Globus pallidus (tissue), 1 donor: ENCODE measurements at regions not wholly inside any gene's neighbourhood (a gene's known extent, or its start where the extent isn't known, plus 50 kb on each side); places are given as distances from the start of the nearest gene placed in this dataset.
"Not testable (repeated sequence)": the region's sequence is repeated elsewhere in the genome, so short reads cannot be mapped to it uniquely, and the experiment has no call there.

Experiments used
- DNase-seq: peaks from one replicate; pipeline ENCODE4 v3.0.0-alpha.2; 2015; ENCODE audit warnings: low spot score

DNA sequence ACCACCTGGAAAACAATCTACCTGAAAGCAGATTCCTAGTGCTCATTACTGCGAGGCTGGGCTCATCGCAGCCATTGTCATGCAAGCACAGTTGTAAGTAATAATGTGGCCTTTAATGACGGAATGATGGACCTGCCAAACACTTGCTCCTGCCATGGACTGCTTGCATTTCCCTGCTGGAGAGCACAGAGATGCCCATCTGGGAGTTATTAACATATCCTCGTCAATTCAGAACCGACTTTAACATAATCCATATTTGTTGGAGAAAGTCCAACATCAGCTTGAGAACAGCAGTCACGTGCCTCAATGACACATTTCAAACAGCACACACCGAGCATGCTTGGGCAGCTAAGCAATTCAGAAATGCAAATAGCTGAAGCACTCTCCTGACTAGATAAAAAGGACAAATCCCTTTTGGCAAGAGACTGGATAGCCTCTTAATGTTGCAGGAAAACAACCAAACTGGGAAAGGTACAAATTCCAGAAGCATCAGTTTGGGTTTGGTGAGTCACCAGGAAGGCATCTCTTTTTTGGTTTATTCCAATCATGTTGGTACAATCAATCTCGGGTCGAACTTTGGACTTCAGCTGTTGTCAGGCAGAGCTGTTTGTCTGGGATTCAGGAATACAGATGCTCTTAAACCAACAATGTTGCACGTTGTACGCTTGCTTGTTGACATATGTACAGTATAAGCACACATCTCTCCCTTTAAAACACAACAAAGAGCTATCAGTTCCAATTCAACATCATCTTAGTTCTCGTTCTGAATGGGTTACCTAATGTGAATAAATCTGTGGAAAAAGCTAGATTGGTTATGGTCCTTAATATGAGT lies 395.8 kb downstream of the LNPK start:
- DNase-seq = no peak

DNA sequence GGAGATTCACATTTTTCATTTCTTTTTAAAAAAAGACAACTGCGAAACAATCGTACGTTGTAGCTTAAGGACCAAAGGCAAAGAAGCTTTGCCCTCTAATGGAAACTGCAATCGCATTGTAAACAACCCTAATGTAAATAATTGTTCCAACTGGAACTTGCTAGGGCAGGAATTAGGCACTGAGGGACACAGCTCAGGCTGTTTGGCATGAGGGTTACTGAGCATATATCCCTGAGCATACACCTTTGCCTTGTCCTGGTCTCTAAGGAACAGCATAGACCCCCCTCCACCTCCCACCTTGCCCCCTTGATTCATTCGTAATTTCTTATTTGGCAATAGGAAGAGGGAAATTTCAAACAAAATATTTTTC lies 396.4 kb downstream of the LNPK start:
- DNase-seq = no peak

DNA sequence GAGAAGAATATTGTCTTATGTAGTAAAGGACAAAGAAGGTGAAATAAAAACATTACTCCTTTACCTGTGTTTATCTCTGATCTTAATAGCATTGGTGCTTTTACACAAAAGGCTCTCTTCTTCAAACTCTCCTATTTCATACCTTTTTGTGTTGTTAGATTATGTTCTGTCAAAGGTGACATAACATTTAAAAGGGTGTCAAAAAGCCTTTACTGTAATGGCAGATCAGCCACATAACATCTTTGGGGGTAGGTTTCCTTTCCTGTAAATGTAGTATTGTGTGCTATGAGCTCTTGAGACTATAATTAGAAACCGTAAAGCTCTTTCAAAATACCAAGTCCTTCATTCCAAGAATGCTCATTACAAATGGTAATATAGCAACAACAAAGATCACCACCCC lies 400.1 kb downstream of the LNPK start:
- no peak for DNase-seq

DNA sequence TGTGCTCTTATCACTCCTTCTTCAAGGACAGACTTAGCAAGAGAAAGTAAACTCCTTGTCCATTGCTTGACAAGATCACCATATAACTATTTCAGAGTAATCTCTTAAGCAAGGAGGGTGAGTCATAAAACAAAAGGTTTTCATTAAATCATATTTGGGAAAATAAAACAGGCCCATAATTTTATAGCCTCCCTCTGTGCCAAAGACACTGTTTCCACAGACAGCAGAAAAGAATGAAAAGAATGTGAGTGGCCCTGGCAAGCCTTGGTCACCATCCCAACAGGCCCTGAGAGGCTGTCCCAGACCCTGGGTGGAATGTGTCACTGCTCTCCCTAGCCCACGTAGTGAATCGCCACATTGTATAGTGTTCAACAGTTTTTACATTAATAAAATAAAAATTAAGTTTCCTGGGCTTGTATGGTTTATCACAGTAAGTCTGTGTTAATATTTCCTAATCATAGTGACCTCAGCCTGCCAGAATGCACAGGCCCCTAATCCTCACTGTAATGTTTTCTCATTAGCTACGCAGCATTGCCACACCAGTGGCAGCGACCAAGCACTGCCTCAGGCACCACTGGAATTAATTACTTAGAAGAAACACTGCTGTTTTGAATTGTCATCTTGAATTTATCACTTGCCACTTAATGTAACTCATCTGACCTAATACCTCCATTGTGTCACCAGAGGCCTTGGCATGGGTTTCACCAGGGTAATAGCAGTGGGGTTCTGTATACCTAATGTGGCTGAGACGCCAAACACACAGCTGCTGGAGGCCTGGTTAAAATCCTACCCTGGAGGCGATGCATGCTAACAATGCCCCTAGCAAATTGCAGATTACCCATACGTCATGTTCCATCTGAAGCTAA lies 401.9 kb downstream of the LNPK start:
- DNase-seq = no peak

DNA sequence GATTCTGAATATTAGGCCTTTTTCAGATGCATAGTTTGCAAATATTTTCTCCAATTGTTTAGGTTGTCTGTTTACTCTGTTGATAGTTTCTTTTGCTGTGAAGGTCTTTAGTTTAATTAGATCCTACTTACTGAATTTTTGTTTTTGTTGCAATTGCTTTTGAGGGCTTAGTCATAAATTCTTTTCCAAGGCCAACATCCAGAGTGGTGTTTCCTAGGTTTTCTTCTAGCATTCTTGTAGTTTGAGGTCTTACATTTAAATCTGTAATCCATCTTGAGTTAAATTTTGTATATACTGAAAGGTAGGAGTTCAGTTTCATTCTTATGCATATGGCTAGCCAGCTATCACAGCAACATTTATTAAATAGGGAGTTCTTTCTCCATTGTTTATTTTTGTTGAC lies 404.8 kb downstream of the LNPK start:
- DNase-seq = no peak

DNA sequence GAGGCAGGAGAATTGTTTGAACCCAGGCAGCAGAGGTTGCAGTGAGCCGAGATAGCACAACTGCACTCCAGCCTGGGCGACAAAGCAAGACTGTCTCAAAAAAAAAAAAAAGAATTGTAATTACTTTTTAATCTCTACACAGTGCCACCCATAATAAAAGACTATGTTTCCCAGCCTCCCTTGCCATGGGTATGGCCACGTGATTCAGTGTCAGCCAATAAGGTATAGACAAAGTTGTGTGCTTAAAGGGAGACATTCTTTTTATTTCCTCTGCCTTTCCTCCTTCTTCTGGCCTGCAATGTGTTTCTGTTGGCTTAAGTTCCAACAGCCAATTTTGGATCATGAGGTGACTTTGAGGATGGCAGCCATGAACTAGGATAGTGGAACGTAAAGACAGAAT lies 406.9 kb downstream of the LNPK start:
- no peak for DNase-seq

DNA sequence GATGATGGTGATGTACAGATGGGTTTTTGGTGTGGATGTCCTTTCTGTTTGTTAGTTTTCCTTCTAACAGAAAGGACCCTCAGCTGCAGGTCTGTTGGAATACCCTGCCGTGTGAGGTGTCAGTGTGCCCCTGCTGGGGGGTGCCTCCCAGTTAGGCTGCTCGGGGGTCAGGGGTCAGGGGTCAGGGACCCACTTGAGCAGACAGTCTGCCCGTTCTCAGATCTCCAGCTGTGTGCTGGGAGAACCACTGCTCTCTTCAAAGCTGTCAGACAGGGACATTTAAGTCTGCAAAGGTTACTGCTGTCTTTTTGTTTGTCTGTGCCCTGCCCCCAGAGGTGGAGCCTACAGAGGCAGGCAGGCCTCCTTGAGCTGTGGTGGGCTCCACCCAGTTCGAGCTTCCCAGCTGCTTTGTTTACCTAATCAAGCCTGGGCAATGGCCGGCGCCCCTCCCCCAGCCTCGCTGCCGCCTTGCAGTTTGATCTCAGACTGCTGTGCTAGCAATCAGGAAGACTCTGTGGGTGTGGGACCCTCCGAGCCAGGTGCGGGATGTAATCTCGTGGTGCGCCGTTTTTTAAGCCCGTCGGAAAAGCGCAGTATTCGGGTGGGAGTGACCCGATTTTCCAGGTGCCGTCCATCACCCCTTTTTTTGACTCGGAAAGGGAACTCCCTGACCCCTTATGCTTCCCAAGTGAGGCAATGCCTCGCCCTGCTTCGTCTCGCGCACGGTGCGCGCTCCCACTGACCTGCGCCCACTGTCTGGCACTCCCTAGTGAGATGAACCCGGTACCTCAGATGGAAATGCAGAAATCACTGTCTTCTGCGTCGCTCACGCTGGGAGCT lies 408.2 kb downstream of the LNPK start:
- DNase-seq = not testable (repeated sequence)

DNA sequence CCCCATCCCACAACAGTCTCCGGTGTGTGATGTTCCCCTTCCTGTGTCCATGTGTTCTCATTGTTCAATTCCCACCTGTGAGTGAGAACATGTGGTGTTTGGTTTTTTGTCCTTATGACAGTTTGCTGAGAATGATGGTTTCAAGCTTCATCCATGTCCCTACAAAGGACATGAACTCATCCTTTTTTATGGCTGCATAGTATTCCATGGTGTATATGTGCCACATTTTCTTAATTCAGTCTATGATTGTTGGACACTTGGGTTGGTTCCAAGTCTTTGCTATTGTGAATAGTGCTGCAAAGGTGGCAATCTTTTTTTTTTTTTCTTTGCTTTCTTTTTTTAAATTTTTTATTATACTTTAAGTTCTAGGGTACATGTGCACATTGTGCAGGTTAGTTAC lies 406.7 kb upstream of the ATP5MC3 start:
- DNase-seq = not testable (repeated sequence)

DNA sequence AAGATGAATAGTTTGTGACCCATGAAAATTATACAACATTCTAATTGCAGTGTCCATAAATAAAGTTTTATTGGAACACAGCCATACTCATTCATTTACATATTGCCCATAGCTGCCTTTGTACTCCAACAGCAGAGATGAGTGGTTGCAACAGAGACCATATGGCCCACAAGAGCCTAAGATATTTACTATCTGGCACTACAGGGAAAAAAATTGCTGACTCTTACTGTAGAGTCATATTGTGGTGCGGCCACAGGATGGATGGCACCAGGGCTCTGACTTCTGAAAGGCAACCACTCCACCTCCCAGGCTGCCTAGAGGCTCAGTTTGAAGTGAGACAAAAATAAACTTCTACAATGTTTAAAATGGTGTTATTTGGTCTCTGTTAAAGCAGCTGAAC lies 404.0 kb upstream of the ATP5MC3 start:
- DNase-seq = no peak

DNA sequence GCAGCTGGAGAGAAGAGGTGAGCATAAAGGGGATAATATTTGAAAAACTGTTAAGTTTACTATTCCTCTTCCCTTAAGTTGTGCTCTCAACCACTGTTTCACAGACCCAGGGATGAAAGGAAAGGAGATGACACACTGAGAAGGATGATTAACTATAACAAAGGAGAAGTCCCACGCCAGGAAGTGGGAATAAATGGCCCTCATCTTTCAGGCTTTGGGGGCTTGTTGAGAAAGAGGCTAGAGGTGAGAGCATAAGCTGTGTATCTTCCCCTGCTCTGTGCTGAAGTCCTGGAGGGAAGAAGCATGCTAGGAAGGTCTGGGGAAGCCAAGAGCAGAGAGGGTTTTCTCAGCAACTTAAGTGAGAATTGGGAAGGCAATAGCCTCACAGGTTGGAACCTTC lies 399.1 kb upstream of the ATP5MC3 start:
- DNase-seq = no peak

DNA sequence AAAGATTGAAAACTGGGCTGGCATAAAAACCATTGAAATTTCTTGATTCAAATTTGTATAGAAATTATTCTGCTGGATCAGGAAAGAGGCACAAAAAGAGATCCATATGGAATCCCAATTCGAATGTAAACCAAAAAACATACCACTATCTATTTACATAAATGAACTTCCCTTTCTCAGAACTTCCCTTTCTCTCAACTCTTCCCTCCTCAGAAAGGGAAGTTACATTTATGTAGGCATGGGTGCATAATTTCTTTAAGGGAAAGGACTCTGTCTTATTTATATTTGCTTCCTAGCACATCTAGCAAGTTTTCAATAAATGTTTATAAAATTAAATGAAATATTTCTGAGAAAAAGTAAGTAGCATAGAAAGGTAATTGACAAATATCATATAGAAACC lies 398.1 kb upstream of the ATP5MC3 start:
- no peak for DNase-seq

DNA sequence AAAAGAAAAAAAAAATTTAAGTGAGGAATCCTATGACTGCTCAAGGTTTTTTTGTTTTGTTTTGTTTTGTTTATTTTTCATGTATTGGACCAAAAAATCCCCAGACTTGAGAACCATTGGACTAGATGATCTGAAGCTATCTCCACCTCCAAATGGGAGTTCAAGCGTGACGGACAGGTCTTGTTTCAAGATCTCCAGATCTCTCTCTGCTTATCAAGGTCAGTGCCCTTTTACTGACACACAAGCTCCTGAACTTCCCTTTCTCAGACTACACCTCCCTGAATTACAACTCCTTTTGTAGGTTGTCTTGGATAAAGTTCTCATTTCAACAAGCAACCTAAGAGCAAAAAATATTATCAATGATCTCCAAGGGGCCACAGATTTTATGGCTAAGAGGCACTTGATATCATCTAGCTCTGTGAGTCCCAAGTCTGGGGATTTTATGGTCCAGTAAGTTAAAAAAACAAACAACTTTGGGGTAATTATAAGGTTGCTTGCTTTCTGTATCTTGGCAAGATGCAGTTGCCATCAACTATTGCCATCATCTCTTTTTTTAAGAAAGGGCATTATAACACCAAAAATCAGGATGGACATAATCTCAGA lies 396.0 kb upstream of the ATP5MC3 start:
- no peak for DNase-seq

DNA sequence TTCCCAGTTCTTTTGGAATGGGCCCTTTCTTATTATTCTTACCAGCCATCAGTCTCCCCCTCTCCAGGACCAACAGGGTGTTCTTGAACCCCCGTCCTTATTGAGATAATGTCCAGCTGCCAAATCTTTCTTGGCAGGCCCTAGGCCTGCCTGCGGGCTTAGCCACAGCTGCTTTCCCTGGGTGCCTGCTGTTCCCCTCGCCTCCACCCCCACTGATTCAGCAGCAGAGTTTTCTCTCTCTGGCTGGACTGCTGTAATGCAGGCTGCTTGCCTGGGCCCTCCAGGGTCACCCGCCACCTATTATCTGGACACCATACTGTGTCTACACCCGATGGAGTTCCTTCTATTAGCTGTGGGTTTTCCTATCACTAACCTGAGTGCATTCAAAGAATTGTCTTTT lies 395.4 kb upstream of the ATP5MC3 start:
- no peak for DNase-seq

DNA sequence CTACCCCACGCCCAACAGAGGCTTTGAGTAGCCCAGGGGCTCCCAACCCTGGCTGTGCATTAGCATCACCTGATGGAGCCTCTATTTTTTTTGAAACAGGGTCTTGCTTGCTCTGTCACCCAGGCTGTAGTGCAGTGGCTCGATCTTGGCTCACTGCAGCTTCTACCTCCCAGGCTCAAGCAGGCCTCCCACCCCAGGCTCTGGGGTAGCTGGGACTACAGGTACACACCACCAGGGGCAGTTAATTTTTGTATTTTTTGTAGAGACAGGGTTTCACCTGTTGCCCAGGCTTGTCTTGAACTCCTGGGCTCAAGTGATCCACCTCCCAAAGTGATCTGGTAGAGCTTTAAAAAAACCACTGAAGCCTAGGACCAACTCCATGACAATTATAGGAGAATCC lies 394.8 kb upstream of the ATP5MC3 start:
- no peak for DNase-seq

DNA sequence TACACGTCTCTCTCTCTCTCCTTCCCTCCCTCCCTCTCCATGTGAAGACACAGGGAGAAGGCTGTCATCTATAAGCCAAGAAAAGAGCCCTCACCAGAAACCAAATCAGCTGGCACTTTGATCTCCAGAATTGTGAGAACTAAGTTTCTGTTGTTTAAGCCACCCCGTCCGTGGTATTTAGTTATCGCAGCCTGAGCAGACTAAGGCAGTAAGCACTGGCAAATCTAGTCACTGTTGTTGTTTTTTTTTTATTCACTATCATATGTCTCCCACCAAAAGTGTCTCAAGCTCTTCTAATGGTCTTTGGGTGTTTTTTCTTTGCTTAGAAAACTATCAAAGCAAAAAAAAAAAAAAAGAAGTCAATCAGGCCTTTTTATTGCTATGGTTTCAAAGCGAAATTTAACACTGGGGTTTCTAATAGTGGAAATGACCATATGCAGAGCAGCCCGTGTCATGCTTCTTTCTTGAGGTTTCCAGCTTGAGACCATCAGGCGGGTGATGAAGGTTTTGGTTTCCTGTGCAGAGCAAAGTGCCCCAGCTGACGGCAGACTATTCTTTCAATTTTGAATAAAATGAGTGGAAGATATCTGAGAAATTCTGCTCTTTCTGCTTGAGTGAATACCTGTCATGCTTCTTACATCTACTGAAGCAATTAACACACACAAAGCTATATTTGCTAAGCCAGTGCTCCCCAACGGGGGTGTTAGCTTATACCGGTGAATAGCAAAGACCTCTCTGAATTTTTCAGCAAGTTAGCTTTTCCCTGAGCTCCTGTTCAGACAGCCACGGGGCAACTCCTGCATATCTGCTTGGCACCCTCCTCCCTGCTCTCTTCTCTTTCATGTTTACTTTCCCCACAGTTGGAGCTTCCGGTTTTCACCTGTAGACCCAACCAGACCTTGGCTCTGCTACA lies 394.1 kb upstream of the ATP5MC3 start:
- no peak for DNase-seq

DNA sequence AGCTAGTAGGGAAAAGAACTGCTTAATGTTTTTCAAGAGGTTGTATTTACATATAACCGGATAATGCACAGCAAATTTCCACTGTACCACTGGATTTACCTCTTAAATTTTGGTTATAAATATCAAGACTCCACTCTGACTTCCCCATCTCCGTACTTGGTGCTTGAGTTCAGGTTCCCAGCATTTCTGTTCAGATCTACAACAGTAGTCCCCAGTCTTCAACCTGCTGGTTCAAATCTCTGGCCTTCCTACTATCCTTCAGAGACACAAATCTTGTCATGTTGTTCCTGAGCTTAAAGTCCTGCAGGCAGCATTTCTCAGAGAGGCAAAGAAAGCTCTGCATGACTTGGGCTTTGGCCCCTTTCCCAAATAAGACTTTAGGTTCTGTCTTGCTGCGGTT lies 392.6 kb upstream of the ATP5MC3 start:
- DNase-seq = no peak

DNA sequence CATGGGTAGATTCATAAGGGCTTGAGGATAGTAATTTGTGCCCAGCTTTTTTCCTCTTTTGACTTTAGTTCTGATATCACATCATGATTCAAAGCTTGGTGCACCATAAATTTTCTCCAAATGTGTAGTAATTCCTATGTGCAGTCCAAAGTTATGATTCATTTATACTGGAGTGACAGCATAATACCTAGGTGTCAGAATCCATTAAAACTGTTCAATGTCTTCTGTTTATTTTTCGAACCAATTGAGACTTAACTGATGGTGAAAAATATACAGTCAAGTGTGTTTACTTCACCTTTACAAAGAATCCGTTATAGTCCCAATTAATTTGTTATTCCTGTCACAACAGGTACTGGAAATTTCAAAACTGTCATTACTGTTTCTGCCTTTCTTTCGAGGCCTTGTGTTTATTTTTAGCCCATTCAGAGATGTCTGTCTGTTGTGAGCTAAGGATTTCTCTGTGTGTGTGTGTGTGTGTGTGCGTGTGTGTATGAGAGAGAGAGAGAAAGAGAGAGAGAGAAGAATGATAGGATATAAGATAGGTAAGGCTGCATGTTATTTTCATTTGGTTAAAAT lies 389.7 kb upstream of the ATP5MC3 start:
- DNase-seq = no peak

DNA sequence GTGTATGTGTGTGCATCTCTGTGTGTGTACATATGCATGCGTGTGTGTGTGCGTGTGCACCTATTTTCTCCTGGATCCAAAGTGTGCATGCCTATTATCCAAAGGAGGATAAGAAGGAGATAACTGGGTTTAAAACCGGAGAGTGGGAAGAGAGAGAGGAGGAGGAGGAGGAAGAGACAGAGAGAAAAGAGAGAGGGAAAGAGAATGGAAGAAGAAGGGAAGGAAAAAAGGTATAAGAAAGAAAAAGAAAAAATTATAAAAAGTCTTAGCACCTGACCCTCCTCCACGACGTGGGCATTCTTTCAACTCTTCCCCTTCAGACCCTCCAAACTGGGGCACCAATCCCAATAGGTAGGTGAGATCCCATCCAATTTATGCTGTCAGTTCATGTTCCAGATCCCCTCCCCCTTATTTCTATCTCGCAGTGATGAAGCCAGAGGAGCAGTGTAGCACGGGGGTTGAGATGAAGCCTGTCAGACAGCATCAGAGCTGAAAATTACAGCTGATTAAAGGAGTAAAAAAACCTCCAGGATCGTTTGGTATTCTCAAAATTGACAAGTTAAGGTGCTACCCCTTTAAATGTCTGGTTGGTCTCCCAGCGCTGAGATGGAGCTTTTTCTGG lies 386.7 kb upstream of the ATP5MC3 start:
- DNase-seq = no peak

DNA sequence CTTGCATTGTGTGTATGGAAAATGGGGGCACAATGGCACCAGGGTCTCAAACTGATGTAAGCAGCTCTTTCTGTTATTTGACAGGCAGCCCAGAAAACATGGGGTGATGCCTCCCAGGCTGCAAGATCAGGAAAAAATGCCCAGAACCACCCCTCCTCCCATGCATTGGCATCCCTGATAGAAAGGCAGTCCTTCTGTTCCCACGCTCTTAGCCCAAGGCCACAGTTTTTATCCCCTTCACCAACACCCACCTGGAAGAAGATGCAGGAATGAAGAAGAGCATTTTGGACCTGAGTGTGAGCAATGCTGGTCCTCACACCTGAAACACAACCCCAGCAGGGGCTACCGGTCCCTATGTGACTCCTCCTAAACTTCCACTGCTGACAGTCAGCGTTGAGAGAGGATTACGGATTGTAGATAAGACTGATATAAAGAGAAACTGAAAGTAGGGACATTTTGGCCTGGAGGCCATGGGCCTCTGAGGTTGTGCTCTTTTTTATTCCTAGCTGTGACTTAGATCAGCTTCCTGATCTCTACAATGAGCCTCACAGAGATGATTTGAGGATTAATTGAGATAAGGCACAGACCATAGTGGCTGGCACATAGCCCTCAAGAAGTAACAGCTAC lies 386.0 kb upstream of the ATP5MC3 start:
- DNase-seq = no peak
